Stimulated activated CD4-positive, alpha-beta T cell treated with anti-CD3 and anti-CD28 coated beads, Interleukin-12 subunit alpha, Interleukin-12 subunit beta, amount 100 ng/mL, for 4 hours (primary cell): ENCODE measurements at regions not wholly inside any gene's neighbourhood (a gene's known extent, or its start where the extent isn't known, plus 50 kb on each side); places are given as distances from the start of the nearest gene placed in this dataset.
"Not testable (repeated sequence)": the region's sequence is repeated elsewhere in the genome, so short reads cannot be mapped to it uniquely, and the experiment has no call there.

Experiments
- DNase-seq: peaks from one replicate; pipeline ENCODE4 v3.0.0-alpha.2; 2020

GRCh38 chr1:242811092-242811840 lies 286.8 kb upstream of the PLD5 start:
- no peak for DNase-seq

DNA sequence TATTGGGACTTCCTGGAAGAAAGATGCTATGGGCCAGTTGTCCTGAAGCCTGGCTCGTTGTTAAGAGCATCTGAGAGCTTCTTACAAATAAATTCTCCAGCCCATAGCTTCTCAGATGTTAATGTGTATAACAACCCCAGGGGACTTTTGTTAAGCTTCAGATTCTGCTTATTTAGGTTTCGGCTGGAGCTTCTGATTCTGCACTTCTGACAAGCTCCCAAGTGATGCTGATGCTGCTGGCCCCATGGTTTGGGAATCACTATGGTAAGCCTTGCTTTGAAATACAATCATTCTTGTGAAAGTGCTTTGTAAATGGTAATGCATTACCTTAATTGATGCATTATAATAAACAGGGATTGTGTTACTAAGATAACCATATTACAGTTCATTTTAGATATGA lies 281.8 kb upstream of the PLD5 start:
- DNase-seq: no peak

- DNase-seq: not testable (repeated sequence)
Observed at GRCh38 chr1:242805360-242805759, 280.9 kb upstream of the PLD5 start.

GRCh38 chr1:242802973-242803372 lies 278.5 kb upstream of the PLD5 start:
- no peak for DNase-seq

- DNase-seq: no peak
Observed at GRCh38 chr1:242800521-242800920, 276.0 kb upstream of the PLD5 start.

DNA sequence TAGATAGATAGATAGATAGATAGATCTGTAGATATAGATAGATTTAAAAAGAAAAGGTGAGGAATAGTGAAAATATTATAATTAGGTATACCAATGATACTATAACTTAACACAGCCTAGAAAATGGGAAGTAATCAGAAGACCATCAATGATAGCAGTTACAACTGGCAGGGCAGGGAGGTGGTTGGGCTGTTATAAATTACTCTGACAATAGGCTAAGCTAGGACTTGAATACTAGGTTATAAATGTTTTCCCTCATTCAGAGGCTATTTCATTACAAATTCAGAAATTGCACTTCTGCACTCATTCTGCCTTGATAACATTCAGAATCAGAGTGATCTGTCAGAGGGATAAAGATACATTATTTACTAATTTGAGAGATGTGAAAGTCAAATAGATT lies 273.4 kb upstream of the PLD5 start:
- DNase-seq: no peak

DNA sequence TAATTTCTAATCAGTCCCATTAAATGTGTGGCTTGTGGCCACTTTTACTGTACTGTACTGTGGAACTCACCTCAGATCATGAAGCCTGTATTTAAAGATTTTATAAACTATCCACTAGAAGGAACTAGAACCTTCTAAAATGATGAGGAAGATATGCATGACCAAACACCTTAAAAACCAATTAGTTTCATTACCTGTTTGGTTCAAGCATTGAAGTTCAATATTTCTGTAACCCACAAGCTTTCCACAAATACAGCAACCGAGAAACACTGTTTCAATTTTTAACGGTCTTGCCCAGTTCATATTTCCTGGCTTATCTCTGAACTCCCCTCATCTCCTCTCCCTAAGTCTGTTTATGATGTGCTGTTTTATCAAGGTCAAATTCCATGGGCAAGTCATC lies 264.3 kb upstream of the PLD5 start:
- DNase-seq: no peak

- DNase-seq: no peak
Observed at GRCh38 chr1:242787968-242788367, 263.5 kb upstream of the PLD5 start.

DNA sequence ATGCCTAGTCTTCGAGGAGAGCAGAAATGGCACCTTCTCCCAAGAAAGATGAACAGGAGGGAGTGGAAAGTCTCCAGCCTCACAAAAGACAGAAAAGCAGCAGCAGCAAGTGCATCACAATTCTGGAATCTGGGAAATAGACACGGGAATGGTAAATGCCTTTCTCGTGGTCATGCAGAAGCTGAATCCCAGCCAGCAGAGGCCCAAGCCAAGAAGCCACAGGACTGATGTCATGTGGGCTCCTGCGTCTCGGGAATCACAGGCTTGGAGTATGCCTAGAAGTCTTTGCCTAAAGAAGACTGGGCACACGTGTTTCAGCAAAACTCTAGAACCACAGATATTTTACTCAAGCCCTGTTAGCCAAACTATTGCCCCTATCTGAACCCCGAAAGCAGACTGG lies 260.3 kb upstream of the PLD5 start:
- no peak for DNase-seq

GRCh38 chr1:242784084-242784483 lies 259.6 kb upstream of the PLD5 start:
- DNase-seq: no peak

DNA sequence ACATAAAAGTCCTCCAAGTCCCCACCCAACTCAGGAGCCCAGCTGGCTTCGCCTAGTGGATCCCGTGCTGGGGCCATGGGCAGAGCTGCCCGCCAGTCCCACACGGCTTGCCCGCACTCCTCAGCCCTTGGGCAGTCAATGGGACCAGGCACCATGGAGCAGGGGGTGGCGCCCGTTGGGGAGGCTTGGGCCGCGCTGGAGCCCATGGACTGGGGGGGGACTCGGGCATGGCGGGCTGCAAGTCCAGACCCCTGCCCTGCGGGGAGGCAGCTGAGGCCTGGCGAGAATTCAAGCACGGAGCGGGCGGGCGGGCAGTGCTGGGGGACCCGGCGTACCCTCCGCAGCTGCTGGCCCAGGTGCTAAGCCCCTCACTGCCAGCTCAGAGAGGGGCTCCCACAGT lies 249.8 kb upstream of the PLD5 start:
- no peak for DNase-seq

- DNase-seq: no peak
Observed at GRCh38 chr1:242770366-242770765, 245.9 kb upstream of the PLD5 start.

- DNase-seq: no peak
Observed at GRCh38 chr1:242764161-242764560, 239.7 kb upstream of the PLD5 start.

GRCh38 chr1:242761556-242761955 lies 237.1 kb upstream of the PLD5 start:
- DNase-seq: no peak

DNA sequence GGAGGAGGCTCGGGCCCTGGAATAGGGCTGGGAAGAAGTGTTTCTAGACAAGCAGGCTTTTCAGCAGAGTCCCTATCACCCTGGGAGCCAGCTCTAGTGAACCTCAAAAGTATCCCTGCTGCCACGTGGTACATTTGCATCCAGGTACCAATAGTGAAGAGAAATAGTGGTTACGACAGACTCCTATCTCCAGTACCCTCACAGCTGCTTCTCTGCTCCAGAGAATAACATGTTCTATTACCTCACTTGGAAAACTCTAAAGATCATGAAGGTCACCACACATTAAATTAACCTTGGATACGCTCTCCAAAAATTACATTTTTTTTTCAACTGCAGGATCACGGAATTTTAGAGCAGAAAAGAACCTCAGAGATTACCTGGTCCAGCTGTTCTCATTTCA lies 230.4 kb upstream of the PLD5 start:
- DNase-seq: no peak

DNA sequence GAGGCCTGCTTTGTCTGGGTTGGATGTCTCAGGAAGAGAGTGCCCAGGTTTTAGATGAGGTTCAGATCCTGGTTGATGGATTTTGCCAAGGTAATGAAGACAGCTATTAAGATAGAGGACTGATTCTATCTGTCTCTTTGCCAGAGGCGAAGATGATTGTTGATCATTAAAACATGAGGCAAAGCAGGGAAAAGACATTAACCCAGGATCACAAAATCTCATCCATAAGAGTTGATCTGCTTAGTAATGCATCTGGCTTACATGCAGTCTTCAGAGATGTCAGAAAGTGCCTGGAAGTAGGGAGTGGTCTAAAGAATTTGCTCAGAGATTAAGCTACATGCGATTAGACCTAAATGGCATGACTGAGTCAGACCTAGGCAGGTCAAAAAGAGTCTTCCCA lies 229.6 kb upstream of the PLD5 start:
- no peak for DNase-seq

DNA sequence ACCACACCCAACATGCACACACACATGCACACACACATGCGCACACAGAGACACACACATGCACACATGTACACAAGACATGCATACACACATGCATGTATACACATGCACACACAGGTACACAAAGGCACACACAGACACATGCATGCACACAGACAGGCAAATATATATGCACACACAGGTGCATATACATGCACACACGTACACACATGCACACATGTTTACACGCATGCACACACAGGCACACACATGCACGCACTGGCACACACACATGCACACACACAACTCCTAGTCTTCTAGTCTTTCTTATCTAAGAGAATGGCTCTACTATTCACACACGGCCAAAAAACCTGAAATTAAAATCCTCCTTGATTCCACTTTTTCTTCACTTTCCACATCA lies 222.7 kb upstream of the PLD5 start:
- no peak for DNase-seq

DNA sequence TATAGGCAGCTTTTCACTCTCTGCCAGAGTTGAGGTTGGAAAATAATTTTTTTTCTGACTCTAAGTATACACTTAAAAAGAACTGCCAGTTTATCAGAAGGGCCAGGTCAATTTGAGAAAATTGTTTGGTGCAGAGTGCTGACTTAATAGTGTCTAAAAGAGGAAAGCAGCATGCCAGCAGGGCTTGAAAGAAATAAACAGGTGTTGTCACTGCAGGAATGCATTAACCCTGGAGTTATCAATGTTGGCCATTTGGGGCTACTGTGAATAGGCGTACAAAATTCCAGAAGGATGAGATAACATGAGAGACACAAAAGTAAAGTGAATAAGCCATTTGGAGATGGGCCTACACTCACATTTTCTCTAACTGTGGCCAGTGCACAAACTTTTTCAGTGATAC lies 220.6 kb upstream of the PLD5 start:
- DNase-seq: no peak

DNA sequence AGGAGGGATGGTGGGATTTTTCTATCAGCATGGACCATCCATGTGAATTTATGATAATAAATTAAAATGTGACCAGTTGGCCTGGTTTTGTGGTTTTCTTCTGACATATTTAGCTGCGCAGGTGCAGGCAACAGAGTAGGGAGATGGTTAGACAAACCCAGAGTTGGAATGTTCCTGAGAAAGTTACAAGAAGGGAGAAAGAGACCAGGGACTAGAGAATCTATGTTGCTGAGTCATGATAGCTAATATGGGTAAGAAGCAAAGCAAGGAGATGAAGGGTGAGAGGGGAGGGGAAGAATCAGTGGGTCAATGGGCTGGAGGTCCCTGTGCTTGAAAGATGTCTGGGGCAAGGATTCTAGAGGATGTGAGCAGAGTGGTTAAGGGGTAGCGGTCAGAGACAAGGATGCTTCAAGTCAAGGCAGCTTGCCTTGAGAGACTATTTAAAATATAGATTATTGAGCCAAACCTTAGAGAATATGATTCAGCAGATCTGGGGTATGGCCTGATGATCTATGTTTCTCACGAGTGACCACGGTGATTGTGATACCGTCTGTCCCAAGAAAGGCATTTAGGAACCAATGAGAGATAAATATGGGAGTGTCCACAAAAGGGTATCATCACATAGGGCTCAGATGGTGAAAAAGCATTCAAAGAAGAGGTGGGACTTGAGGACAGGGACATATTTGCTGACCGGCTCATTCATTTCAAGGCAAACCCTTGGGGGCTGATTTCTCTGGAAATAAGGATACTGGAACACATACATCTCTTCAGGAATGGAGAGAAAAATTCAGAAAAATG lies 219.7 kb upstream of the PLD5 start:
- no peak for DNase-seq

GRCh38 chr1:242738702-242739645 lies 214.5 kb upstream of the PLD5 start:
- no peak for DNase-seq

DNA sequence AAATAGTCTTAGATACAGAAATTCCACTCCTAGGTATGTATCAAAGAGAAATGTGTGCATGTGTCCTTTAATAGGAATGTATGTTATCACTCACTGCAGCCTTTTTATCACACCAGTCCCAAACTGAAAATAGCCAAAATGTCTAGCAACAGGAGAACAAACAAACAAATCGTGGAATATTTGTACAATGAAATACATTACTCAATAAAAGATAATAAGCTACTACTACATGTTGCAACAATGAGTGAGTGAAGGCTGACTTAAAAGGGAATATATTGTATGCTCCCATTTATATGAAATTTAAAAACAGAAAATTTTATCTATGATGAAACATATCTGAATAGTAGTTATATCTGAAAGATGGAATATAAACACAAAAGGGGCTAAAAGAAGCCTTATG lies 212.1 kb upstream of the PLD5 start:
- DNase-seq: no peak

- no peak for DNase-seq
Observed at GRCh38 chr1:242735323-242735722, 210.8 kb upstream of the PLD5 start.

- no peak for DNase-seq
Observed at GRCh38 chr1:242731446-242731845, 206.9 kb upstream of the PLD5 start.
